ENCODE measurements at regions not wholly inside any gene's neighbourhood (a gene's known extent, or its start where the extent isn't known, plus 50 kb on each side); places are given as distances from the start of the nearest gene placed in this dataset.

DNA sequence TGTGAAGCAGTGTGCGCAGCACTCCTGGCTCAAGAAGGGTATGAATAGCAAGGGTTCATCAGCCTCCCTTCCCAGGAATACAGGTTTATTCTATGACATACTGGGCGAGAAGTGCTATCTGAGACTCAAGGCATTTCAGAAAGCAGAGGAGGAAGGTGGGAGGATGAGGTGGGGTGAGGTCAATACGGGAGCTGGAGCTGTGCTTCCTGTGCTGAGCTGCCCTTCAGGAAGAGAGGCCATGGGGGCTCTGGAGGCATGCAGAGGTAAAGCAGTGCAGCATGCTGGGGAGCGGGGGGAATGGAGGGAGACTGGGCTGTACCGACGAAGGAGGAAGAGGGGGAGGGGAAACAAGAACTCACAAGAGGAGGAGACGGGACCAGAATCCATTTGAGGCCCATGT, 717.6 kb downstream of the PTPRU start:
- Mint-ChIP-seq H3K27ac (no peak overlapping the region), H3K4me3 (no peak overlapping the region), H3K27me3 (ENCODE audit: insufficient read depth) (no peaks in the 10 kb centered on the region), H3K9me3 (no peaks in the 10 kb centered on the region), H3K4me1 (ENCODE audit: low read depth) (no peaks in the 10 kb centered on the region), H3K36me3 (ENCODE audit: low read depth) (no peaks in the 10 kb centered on the region)
- intact Hi-C loops (cut with micrococcal nuclease) = no loop called here
- DNase-seq (ENCODE audit: low spot score) = no peak

DNA sequence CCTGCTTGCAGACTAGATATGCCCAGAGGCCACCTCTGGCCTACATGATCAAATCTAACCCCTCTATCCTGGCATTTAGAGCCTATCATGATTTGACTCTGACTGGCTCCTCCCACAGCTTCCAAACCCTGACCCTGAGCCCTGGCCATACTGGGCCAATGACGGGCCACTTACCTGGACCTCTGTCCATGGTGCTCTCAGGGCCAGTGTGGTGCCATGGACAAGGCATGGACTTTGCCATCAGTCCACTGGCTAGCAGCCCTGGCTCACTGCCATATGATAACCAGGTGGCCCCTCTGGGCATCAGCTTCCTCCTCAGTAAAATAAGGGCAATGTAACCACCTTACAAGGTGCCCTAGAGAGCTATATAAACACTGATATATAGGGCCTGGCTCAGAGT, 713.4 kb downstream of the PTPRU start:
- no peaks in the 10 kb centered on the region for H3K36me3 Mint-ChIP-seq (ENCODE audit: low read depth)
- H3K27ac Mint-ChIP-seq = no peak overlapping the region
- H3K9me3 Mint-ChIP-seq = no peaks in the 10 kb centered on the region
- H3K4me3 Mint-ChIP-seq = no peak overlapping the region
- no peaks in the 10 kb centered on the region for H3K27me3 Mint-ChIP-seq (ENCODE audit: insufficient read depth)
- H3K4me1 Mint-ChIP-seq (ENCODE audit: low read depth) = no peaks in the 10 kb centered on the region
- intact Hi-C loops (cut with micrococcal nuclease) = no loop called here
- DNase-seq (ENCODE audit: low spot score) = no peak

DNA sequence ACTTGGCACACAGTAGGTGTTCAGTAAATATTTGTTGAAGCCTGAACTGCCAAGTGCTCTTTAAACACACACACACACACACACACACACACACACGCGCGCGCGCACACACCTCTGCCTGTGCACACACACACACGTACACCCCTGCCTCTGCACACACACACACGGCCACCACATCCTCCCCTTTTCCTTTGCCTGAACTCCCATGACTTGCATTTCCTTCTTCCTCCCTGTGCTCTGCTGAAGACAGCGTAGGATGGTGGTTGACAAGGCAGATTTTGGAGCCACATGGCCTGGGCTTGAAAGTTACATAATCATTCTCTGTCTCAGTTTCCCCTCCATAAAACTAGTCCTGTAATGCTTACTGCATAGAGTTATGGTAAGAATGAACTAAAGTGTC, 712.3 kb downstream of the PTPRU start:
- intact Hi-C loops (cut with micrococcal nuclease) = no loop called here
- Mint-ChIP-seq H3K27ac (no peak overlapping the region), H3K27me3 (ENCODE audit: insufficient read depth) (no peaks in the 10 kb centered on the region), H3K9me3 (no peaks in the 10 kb centered on the region), H3K36me3 (ENCODE audit: low read depth) (no peaks in the 10 kb centered on the region), H3K4me1 (ENCODE audit: low read depth) (no peaks in the 10 kb centered on the region), H3K4me3 (no peak overlapping the region)
- no peak for DNase-seq (ENCODE audit: low spot score)

DNA sequence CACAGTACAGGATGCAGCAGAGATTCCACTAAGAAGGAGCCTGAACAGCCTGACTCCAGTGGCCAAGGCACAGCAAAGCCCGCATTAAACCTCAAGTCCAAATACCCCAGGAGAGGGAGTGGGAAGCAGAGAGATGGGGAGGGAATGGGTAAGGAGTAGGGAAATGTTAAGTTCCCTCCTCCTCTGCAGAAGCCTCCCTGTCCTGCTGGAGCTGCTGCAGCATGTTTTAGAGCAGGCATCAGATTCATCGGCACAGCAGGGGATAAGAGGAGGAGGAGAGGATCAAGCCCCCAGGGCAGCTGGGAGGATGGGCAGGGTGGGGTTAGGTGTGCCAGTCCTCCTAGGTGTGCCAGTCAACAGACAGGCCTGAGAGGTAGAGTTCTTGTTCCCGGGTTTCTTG, 709.7 kb downstream of the PTPRU start:
- H3K27me3 Mint-ChIP-seq (ENCODE audit: insufficient read depth) = no peaks in the 10 kb centered on the region

DNA sequence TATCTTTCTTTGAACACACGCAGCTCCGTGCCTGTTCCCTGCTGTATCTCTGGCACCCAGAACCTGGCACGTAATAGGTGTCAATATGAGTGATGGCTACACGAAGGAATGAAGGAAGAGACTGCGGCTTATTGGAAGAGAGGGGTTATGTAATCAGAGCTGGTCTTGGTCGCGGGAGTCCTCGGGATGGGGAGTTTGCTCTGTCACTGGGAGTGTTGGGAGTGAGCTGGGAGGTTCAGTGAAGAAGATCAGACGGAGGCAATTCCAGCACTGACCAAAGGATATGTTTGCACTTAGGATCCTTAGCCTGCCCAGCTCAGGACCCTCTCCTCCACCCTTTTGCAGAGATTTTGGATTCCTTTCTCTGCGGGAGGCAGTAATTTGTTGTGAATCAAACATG, 709.1 kb downstream of the PTPRU start:
- intact Hi-C loops (cut with micrococcal nuclease) = no loop called here
- H3K27ac Mint-ChIP-seq = no peak overlapping the region
- no peaks in the 10 kb centered on the region for H3K4me1 Mint-ChIP-seq (ENCODE audit: low read depth)
- DNase-seq (ENCODE audit: low spot score) = no peak
- no peak overlapping the region for H3K4me3 Mint-ChIP-seq
- H3K9me3 Mint-ChIP-seq = no peaks in the 10 kb centered on the region
- H3K36me3 Mint-ChIP-seq (ENCODE audit: low read depth) = no peaks in the 10 kb centered on the region
- no peaks in the 10 kb centered on the region for H3K27me3 Mint-ChIP-seq (ENCODE audit: insufficient read depth)

More for the DNA sequence above, 709.7 kb downstream of the PTPRU start:
- Mint-ChIP-seq H3K4me3 (no peak overlapping the region), H3K9me3 (no peaks in the 10 kb centered on the region), H3K36me3 (ENCODE audit: low read depth) (no peaks in the 10 kb centered on the region), H3K4me1 (ENCODE audit: low read depth) (no peaks in the 10 kb centered on the region), H3K27ac (no peak overlapping the region)
- intact Hi-C loops (cut with micrococcal nuclease) = no loop called here
- DNase-seq (ENCODE audit: low spot score) = no peak

DNA sequence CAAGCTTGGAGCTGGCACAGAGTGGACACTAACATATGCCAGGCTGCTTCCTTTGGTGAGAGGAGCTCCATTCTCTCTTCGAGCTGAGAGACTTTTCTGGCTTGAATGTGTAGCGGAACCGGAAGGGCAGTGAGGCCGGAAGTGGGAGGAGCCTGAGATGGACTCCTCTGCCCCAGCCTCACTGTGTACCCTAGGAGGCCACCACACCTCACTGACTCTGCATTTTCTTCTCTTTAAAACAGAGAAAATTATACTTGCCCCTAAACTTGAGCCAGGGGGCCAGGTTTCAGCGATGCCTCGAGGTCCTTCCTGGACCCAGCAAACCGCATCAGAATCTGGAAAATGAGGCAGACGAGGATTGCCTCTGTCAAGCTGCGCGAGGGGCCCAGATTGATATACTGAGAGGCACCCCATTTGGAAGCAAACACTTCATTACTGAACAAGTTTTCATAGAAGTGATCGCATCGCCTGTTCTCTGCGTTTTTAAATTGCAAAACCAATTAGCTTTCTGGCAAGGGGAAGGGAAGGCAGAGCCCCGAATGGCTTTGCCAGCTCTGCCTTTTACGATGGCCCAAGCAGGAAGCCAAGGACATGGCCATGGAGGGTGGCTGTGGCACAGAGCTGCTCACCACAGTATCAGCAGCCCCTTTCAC, 708.1 kb downstream of the PTPRU start:
- intact Hi-C loops (cut with micrococcal nuclease) = no loop called here
- no peaks in the 10 kb centered on the region for H3K36me3 Mint-ChIP-seq (ENCODE audit: low read depth)
- H3K4me1 Mint-ChIP-seq (ENCODE audit: low read depth) = no peaks in the 10 kb centered on the region
- H3K4me3 Mint-ChIP-seq = no peak overlapping the region
- DNase-seq (ENCODE audit: low spot score) = no peak
- H3K27me3 Mint-ChIP-seq (ENCODE audit: insufficient read depth) = no peaks in the 10 kb centered on the region
- no peak overlapping the region for H3K27ac Mint-ChIP-seq
- no peaks in the 10 kb centered on the region for H3K9me3 Mint-ChIP-seq

DNA sequence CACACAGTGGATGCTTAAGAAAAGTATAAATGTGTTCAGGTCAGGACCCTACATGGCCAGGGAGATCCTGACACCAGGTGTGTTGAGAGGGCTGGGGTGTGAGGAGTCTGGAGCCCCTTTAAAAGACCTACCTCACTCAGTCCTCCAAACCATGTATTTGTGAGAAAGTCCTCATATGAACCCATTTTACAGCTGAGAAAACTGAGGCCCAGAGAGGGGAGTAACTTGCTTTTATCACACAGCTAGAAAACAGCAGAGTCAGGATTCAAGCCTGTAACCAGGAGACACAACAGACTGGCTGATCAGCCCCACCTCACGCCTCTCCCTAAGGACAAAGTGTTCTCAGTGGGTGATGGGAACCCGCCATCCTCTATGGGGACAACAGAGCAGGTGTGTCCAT, 706.7 kb downstream of the PTPRU start:
- Mint-ChIP-seq H3K27ac (no peak overlapping the region), H3K9me3 (no peaks in the 10 kb centered on the region), H3K4me1 (ENCODE audit: low read depth) (no peaks in the 10 kb centered on the region), H3K27me3 (ENCODE audit: insufficient read depth) (no peaks in the 10 kb centered on the region), H3K36me3 (ENCODE audit: low read depth) (no peaks in the 10 kb centered on the region), H3K4me3 (no peak overlapping the region)
- no peak for DNase-seq (ENCODE audit: low spot score)
- intact Hi-C loops (cut with micrococcal nuclease) = no loop called here

DNA sequence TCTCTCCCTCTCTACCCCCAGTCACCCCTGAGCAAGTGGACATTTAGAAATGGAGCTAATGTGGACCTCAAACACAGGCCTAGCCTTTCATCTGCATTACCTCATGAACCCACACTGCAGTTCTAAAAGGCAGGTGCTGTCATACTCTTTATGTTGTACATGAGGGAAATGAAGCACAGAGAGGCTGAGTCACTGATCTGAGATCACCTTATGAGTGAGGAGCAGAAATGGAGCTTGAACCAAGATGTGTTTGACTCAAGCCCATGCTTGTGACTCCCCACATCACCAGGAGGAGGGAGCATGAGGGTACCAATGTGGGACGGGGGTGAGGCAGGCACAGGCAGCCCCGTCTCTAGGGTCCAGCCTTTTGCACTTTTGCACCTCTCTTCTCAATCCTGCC, 702.8 kb downstream of the PTPRU start:
- H3K4me1 Mint-ChIP-seq (ENCODE audit: low read depth) = no peaks in the 10 kb centered on the region
- no peaks in the 10 kb centered on the region for H3K27me3 Mint-ChIP-seq (ENCODE audit: insufficient read depth)
- no peak for DNase-seq (ENCODE audit: low spot score)

DNA sequence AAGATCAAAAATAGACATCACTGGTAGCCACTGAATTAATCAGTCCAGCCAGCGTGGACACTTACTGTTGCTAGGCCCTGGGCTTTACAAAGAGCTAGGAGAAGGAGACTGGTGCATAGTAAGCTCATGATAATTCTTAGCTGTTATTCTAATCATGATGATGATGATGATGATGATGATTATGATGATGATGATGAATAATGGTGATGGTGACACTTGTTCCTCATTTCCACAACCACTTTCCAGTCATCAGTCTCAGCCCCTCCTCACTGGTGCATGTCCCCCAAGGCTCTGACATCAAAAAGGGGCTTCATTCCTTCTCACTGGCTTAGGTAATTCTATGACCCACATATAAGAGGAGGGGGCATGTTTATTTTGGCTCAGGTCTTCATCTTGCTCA, 701.0 kb downstream of the PTPRU start:
- H3K4me3 Mint-ChIP-seq = no peak overlapping the region
- H3K4me1 Mint-ChIP-seq (ENCODE audit: low read depth) = no peaks in the 10 kb centered on the region
- H3K36me3 Mint-ChIP-seq (ENCODE audit: low read depth) = no peaks in the 10 kb centered on the region
- H3K9me3 Mint-ChIP-seq = no peaks in the 10 kb centered on the region
- no peaks in the 10 kb centered on the region for H3K27me3 Mint-ChIP-seq (ENCODE audit: insufficient read depth)
- intact Hi-C loops (cut with micrococcal nuclease) = no loop called here
- no peak overlapping the region for H3K27ac Mint-ChIP-seq
- DNase-seq (ENCODE audit: low spot score) = no peak

More for the DNA sequence above, 702.8 kb downstream of the PTPRU start:
- H3K27ac Mint-ChIP-seq = no peak overlapping the region
- no peak overlapping the region for H3K4me3 Mint-ChIP-seq
- H3K36me3 Mint-ChIP-seq (ENCODE audit: low read depth) = no peaks in the 10 kb centered on the region
- H3K9me3 Mint-ChIP-seq = no peaks in the 10 kb centered on the region
- intact Hi-C loops (cut with micrococcal nuclease) = no loop called here

DNA sequence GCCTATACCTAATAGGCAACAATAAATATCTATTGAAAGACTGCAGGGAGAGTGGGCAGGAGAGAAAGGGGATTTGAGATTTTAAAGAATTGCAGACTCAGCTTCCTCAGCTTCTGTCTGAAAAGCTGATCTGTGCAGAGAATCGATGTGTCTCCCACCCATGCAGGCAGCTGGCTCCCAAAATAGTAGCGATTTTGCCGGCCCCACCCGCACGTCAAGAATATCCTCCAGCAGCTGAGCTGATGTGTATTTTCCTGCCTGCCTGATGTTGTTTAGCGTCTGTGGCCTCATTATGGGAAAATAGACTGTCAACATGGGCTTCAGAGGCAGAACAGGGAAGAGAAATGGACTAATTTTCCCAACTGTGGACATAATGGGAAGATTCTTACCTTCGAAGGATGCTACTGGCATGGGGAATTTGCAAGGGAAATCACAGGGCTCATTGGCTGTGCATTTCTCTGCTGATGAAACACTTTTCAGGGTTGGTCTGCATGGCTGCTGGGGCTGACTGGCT, 699.8 kb downstream of the PTPRU start:
- no peak for DNase-seq (ENCODE audit: low spot score)
- no peaks in the 10 kb centered on the region for H3K36me3 Mint-ChIP-seq (ENCODE audit: low read depth)
- H3K4me3 Mint-ChIP-seq = no peak overlapping the region
- no peaks in the 10 kb centered on the region for H3K27me3 Mint-ChIP-seq (ENCODE audit: insufficient read depth)
- intact Hi-C loops (cut with micrococcal nuclease) = no loop called here
- no peak overlapping the region for H3K27ac Mint-ChIP-seq
- no peaks in the 10 kb centered on the region for H3K4me1 Mint-ChIP-seq (ENCODE audit: low read depth)
- H3K9me3 Mint-ChIP-seq = no peaks in the 10 kb centered on the region

DNA sequence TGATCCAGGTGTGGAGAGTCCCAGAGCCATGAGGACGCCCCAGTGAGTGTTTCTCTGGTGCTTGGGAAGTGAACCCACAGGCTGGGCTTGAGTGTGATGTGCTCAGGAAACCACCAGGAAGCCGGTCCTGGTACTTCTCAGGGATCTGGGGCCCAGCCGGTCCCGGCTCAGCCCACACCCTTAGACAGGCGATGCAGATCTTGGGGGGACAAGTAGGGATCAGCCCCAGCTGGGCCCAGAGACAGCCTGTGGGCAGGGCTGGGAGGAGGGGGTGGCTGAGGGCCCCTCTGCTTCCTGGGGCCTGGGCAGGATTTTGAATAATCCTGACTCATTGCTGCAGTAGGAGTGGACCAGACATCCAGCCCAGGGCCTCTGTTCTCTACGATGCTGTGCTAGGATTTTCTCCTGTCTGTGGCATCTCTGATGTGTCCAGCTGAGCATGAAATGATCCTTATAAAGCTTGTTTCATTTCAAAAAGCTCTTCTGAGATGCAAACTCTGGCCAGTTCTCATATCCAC, 698.0 kb downstream of the PTPRU start:
- no peaks in the 10 kb centered on the region for H3K27me3 Mint-ChIP-seq (ENCODE audit: insufficient read depth)
- no peak for DNase-seq (ENCODE audit: low spot score)
- intact Hi-C loops (cut with micrococcal nuclease) = no loop called here

DNA sequence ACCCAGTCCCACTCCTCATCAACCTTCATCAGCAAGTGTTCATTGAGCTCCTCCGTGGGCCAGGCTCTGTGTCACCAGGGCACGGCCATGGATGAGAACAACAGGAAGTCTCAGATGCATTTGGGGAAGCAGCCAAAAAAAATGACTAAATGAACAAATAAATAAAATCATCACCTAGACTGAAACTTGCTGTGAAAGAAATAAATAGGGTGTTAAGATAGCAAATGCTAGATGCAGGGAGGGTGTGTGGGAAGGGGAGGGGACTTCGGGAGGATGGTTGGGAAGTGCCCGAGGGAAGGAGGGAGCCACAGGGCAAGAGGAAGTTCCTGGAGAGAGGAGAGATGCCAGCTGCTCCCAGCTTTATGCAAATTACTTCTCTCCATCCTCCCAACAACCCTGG, 696.7 kb downstream of the PTPRU start:
- intact Hi-C loops (cut with micrococcal nuclease) = no loop called here
- H3K27ac Mint-ChIP-seq = peak overlapping the region; percentile 58
- no peaks in the 10 kb centered on the region for H3K36me3 Mint-ChIP-seq (ENCODE audit: low read depth)

More for the DNA sequence above, 698.0 kb downstream of the PTPRU start:
- H3K36me3 Mint-ChIP-seq (ENCODE audit: low read depth) = no peaks in the 10 kb centered on the region
- no peaks in the 10 kb centered on the region for H3K9me3 Mint-ChIP-seq
- no peak overlapping the region for H3K4me3 Mint-ChIP-seq
- H3K4me1 Mint-ChIP-seq (ENCODE audit: low read depth) = no peaks in the 10 kb centered on the region
- H3K27ac Mint-ChIP-seq = no peak overlapping the region

DNA sequence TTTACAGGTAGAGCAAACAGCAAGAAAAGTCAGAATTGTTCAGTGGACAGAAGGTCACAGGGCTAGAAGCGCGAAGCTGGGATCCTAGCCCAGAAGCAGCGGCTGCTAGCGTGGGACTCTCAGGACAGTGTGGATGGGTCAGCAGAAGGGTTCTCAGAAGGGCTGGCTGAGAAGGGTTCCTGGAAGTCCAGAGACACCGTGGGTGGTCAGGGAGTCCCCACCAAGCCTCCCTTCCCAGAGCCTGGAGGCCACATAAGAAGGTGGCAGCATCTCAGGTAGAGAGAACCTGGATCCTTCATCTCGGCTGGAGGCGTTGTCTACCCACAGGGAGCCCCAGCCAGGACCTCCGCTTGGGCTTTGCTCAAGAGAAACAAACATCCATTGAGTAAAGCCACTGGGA, 696.3 kb downstream of the PTPRU start:
- Mint-ChIP-seq H3K4me3 (no peak overlapping the region), H3K27me3 (ENCODE audit: insufficient read depth) (no peaks in the 10 kb centered on the region), H3K9me3 (no peaks in the 10 kb centered on the region), H3K36me3 (ENCODE audit: low read depth) (no peaks in the 10 kb centered on the region), H3K27ac (no peak overlapping the region), H3K4me1 (ENCODE audit: low read depth) (no peaks in the 10 kb centered on the region)
- intact Hi-C loops (cut with micrococcal nuclease) = no loop called here
- DNase-seq (ENCODE audit: low spot score) = no peak

More for the DNA sequence above, 696.7 kb downstream of the PTPRU start:
- no peaks in the 10 kb centered on the region for H3K9me3 Mint-ChIP-seq
- H3K4me3 Mint-ChIP-seq = no peak overlapping the region
- H3K27me3 Mint-ChIP-seq (ENCODE audit: insufficient read depth) = no peaks in the 10 kb centered on the region
- DNase-seq (ENCODE audit: low spot score) = no peak
- no peaks in the 10 kb centered on the region for H3K4me1 Mint-ChIP-seq (ENCODE audit: low read depth)

Data from activated T-helper 1 cell treated with anti-CD3 and anti-CD28 coated beads, Interleukin-12 subunit alpha, Interleukin-12 subunit beta, Interleukin-2, Interleukin-4 antibody, amounts not matched to agents 30 ng/mL and 10 ng/mL and 1 ng/mL, durations not matched to agents 14 hours and 24 hours and 36 hours (primary cell).